Midbrain (tissue), 1 donor: ENCODE measurements at regions not wholly inside any gene's neighbourhood (a gene's known extent, or its start where the extent isn't known, plus 50 kb on each side); places are given as distances from the start of the nearest gene placed in this dataset.
"Not testable (repeated sequence)": the region's sequence is repeated elsewhere in the genome, so short reads cannot be mapped to it uniquely, and the experiment has no call there.

Experiments
- DNase-seq: peaks from one replicate; lab custom pipeline; 2025; lab: John Stamatoyannopoulos, UW

GRCh38 chr12:97985834-97986233 is 523.2 kb downstream of the RMST start:
- DNase-seq: no peak

GRCh38 chr12:97988588-97988987 is 526.0 kb downstream of the RMST start:
- not testable (repeated sequence) for DNase-seq

GRCh38 chr12:97989366-97989940 is 525.9 kb upstream of the TMPO start:
- DNase-seq: no peak

GRCh38 chr12:97994746-97995484 is 520.5 kb upstream of the TMPO start:
- DNase-seq: no peak

- no peak for DNase-seq
These were observed 519.8 kb upstream of the TMPO start for GRCh38 chr12:97995559-97995958.

GRCh38 chr12:98001430-98001829 is 514.0 kb upstream of the TMPO start:
- DNase-seq: no peak

- DNase-seq: peak; percentile 24
These were observed 512.4 kb upstream of the TMPO start for GRCh38 chr12:98002887-98003493.

GRCh38 chr12:98007963-98008362 is 507.4 kb upstream of the TMPO start:
- DNase-seq: no peak

- no peak for DNase-seq
These were observed 501.8 kb upstream of the TMPO start for GRCh38 chr12:98013560-98013959.

- DNase-seq: no peak
These were observed 496.6 kb upstream of the TMPO start for GRCh38 chr12:98018836-98019235.

- DNase-seq: no peak
These were observed 495.0 kb upstream of the TMPO start for GRCh38 chr12:98020376-98020775.

- DNase-seq: no peak
These were observed 492.4 kb upstream of the TMPO start for GRCh38 chr12:98022961-98023360.

GRCh38 chr12:98037401-98038140 is 477.8 kb upstream of the TMPO start:
- DNase-seq: no peak

GRCh38 chr12:98042668-98043067 is 472.7 kb upstream of the TMPO start:
- no peak for DNase-seq

- no peak for DNase-seq
These were observed 470.0 kb upstream of the TMPO start for GRCh38 chr12:98045395-98045794.

GRCh38 chr12:98048326-98048725 is 467.1 kb upstream of the TMPO start:
- DNase-seq: no peak

- no peak for DNase-seq
These were observed 462.2 kb upstream of the TMPO start for GRCh38 chr12:98053202-98053601.

GRCh38 chr12:98057701-98058100 is 457.7 kb upstream of the TMPO start:
- no peak for DNase-seq

- no peak for DNase-seq
These were observed 457.2 kb upstream of the TMPO start for GRCh38 chr12:98058213-98058612.

- DNase-seq: no peak
These were observed 456.6 kb upstream of the TMPO start for GRCh38 chr12:98058838-98059237.

- DNase-seq: no peak
These were observed 455.6 kb upstream of the TMPO start for GRCh38 chr12:98059659-98060343.

GRCh38 chr12:98060411-98060810 is 455.0 kb upstream of the TMPO start:
- peak; percentile 49 for DNase-seq
